ENCODE measurements at regions not wholly inside any gene's neighbourhood (a gene's known extent, or its start where the extent isn't known, plus 50 kb on each side); places are given as distances from the start of the nearest gene placed in this dataset.
"Not testable (repeated sequence)": the region's sequence is repeated elsewhere in the genome, so short reads cannot be mapped to it uniquely, and the experiment has no call there.

GRCh38 chr1:222181191-222181590 lies 366.7 kb downstream of the HHIPL2 start (continued):
- no peak for TF ChIP-seq CHD1 (IDR thresholded peaks at IDR 0.05; ENCODE audit: low read depth, low read length)
- no peak for TF ChIP-seq EGR1 (IDR thresholded peaks at IDR 0.05; ENCODE audit: borderline replicate concordance, low read depth, low read length)
- TF ChIP-seq ATF3 (IDR thresholded peaks at IDR 0.05; ENCODE audit: insufficient read depth, low read depth, low read length), result no peak
- TF ChIP-seq BCL11A (IDR thresholded peaks at IDR 0.05; ENCODE audit: low read depth in 2 of 2, low read length in 2 of 2), result no peak

GRCh38 chr1:222177496-222177895 lies 370.4 kb downstream of the HHIPL2 start:
- H2BK120ac ChIP-seq (replicated peaks; ENCODE audit: low read depth, low read length); H3K27me3 ChIP-seq (replicated peaks in 1 of 4; ENCODE audit: control insufficient read depth in 3 of 4, extremely low read depth in 1 of 4, insufficient read depth in 3 of 4, low read length in 3 of 4); H2BK12ac ChIP-seq (ENCODE audit: low read depth, low read length); H3K4ac ChIP-seq (replicated peaks; ENCODE audit: insufficient read length, low read depth, low read length); H3K79me2 ChIP-seq (ENCODE audit: control insufficient read depth in 1 of 2, insufficient read depth in 2 of 2, low read length in 2 of 2); H2AK5ac ChIP-seq (ENCODE audit: low read depth, low read length); H2BK20ac ChIP-seq (ENCODE audit: low read length); H4K5ac ChIP-seq (ENCODE audit: insufficient read length, low read depth, low read length); H3K36me3 ChIP-seq (ENCODE audit: control insufficient read depth in 2 of 4, insufficient read depth in 4 of 4, low read length in 3 of 4); H3K4me2 ChIP-seq (ENCODE audit: insufficient read depth in 1 of 2, low read depth in 2 of 2, low read length in 2 of 2); H2BK15ac ChIP-seq (ENCODE audit: low read length); H3K14ac ChIP-seq (ENCODE audit: insufficient read length); H3K27ac ChIP-seq (ENCODE audit: low read depth, low read length); H4K8ac ChIP-seq (ENCODE audit: extremely low read depth, insufficient read depth, low read length); H3K23ac ChIP-seq (ENCODE audit: insufficient read length); H2AFZ ChIP-seq (ENCODE audit: low read length); H3K56ac ChIP-seq (replicated peaks; ENCODE audit: insufficient read length, low read depth, low read length); H3K79me1 ChIP-seq (ENCODE audit: low read depth, low read length); H3K18ac ChIP-seq (ENCODE audit: extremely low read depth, low read length); CTCF ChIA-PET (ENCODE audit: partially characterized antibody); H3K23me2 ChIP-seq (ENCODE audit: low read depth, low read length); H2BK5ac ChIP-seq (ENCODE audit: low read depth, low read length); H3K9ac ChIP-seq (replicated peaks in 1 of 4; ENCODE audit: extremely low read depth in 1 of 4, low read depth in 3 of 4, low read length in 3 of 4); DNase-seq (ENCODE audit: low read depth in 1 of 2, low spot score in 2 of 2); H3K4me1 ChIP-seq (replicated peaks in 1 of 4; ENCODE audit: control insufficient read depth in 3 of 4, insufficient read depth in 4 of 4, low read length in 3 of 4); H3K4me3 ChIP-seq (ENCODE audit: extremely low read depth in 1 of 4, insufficient read depth in 2 of 4, low read depth in 3 of 4, low read length in 4 of 4); H3K9me3 ChIP-seq (ENCODE audit: insufficient read depth in 2 of 2, low read depth in 1 of 2, low read length in 1 of 2); FAIRE-seq; POLR2A ChIA-PET (ENCODE audit: partially characterized antibody); H4K91ac ChIP-seq (replicated peaks; ENCODE audit: insufficient read length, low read length); H4K20me1 ChIP-seq (replicated peaks in 1 of 2; ENCODE audit: control insufficient read depth in 1 of 2, insufficient read depth in 2 of 2, low read length in 2 of 2): not testable (repeated sequence)
- WGBS, 2 experiments (ENCODE audit: extremely low coverage in 1 of 2, insufficient coverage in 1 of 2, insufficient read length in 1 of 2, insufficient replicate concordance in 2 of 2, low coverage in 1 of 2, low lambda C conversion rate in 2 of 2, missing lambda C conversion rate in 1 of 2), result 93% methylated on average over 4 of the region's 4 CpGs; no CpG with 5 or more reads in 1 of the 2 experiments

Measured in H1 (cell line).